Colonic mucosa (tissue), 4 donors: ENCODE measurements at regions not wholly inside any gene's neighbourhood (a gene's known extent, or its start where the extent isn't known, plus 50 kb on each side); places are given as distances from the start of the nearest gene placed in this dataset.

Experiments
- DNase-seq: peaks from one replicate; pipeline ENCODE4 v3.0.0-alpha.2; 2020
- H3K27ac ChIP-seq: fragments of 200-600 bp; one replicate; pipeline ENCODE4 v1.8.0; 2021
- H3K27me3 ChIP-seq: fragments of 200-600 bp; one replicate; pipeline ENCODE4 v1.8.0; 2021
- H3K36me3 ChIP-seq: fragments of 200-600 bp; one replicate; pipeline ENCODE4 v1.8.0; 2021
- H3K4me1 ChIP-seq: fragments of 200-600 bp; one replicate; pipeline ENCODE4 v1.8.0; 2021; ENCODE audit warnings: mild to moderate bottlenecking
- H3K4me3 ChIP-seq: fragments of 200-600 bp; one replicate; pipeline ENCODE4 v1.8.0; 2021
- H3K9ac ChIP-seq, 2 donors: one replicate each; pipeline ENCODE4 v1.7.0; 2013; ENCODE audit warnings: control low read depth in 2 of 2, low read depth in 2 of 2, low read length in 2 of 2
- H3K9me3 ChIP-seq: fragments of 200-600 bp; one replicate; pipeline ENCODE4 v1.8.0; 2021
- CTCF ChIP-seq: fragments of 200-600 bp; IDR thresholded peaks from one replicate; pipeline ENCODE4 v1.8.0; 2022; ENCODE audit warnings: antibody characterized with exemption, mild to moderate bottlenecking
- intact Hi-C: fragments of 100-400 bp; cut with DNase I; formaldehyde crosslinking; loops from one replicate; pipeline ENCODE4 v1.14.1; 2022
- donor health status: healthy.
- donor health status: DM: no; HTN: no; CAD: no.
- donor health status: DM: no; HTN: no; CAD: no.

- Histone ChIP-seq H3K9me3 (no peaks in the 10 kb centered on the region), H3K9ac (no peak overlapping the region), H3K27me3 (no peaks in the 10 kb centered on the region), H3K4me3 (no peak overlapping the region), H3K27ac (no peak overlapping the region), H3K4me1 (no peaks in the 10 kb centered on the region), H3K36me3 (no peaks in the 10 kb centered on the region)
- no peak for TF ChIP-seq CTCF
- DNase-seq, result no peak
- intact Hi-C loops, result no loop called here
These were observed 316.2 kb upstream of the THRB start for GRCh38 chr3:24810881-24811280.

GRCh38 chr3:24812116-24812515, 317.5 kb upstream of the THRB start:
- Histone ChIP-seq H3K36me3 (no peaks in the 10 kb centered on the region), H3K9ac (no peak overlapping the region), H3K9me3 (no peaks in the 10 kb centered on the region), H3K4me1 (no peaks in the 10 kb centered on the region), H3K27ac (no peak overlapping the region), H3K4me3 (no peak overlapping the region), H3K27me3 (no peaks in the 10 kb centered on the region)
- no peak for TF ChIP-seq CTCF
- no peak for DNase-seq
- intact Hi-C loops, result no loop called here

GRCh38 chr3:24818055-24818454, 323.4 kb upstream of the THRB start:
- no peak for DNase-seq
- Histone ChIP-seq H3K9ac (no peak overlapping the region), H3K9me3 (no peaks in the 10 kb centered on the region), H3K4me1 (no peaks in the 10 kb centered on the region), H3K27ac (no peak overlapping the region), H3K27me3 (no peaks in the 10 kb centered on the region), H3K4me3 (no peak overlapping the region), H3K36me3 (no peaks in the 10 kb centered on the region)
- no peak for TF ChIP-seq CTCF
- intact Hi-C loops, result no loop called here

GRCh38 chr3:24828011-24828410, 333.4 kb upstream of the THRB start:
- no peak for DNase-seq
- H3K27ac ChIP-seq, result no peak overlapping the region
- no peaks in the 10 kb centered on the region for H3K4me1 ChIP-seq
- H3K36me3 ChIP-seq, result no peaks in the 10 kb centered on the region
- H3K4me3 ChIP-seq, result no peak overlapping the region
- H3K9me3 ChIP-seq, result no peaks in the 10 kb centered on the region
- intact Hi-C loops, result no loop called here
- no peak overlapping the region for H3K9ac ChIP-seq
- no peak for TF ChIP-seq CTCF
- peaks cover 9% of the 10 kb centered on the region for H3K27me3 ChIP-seq

- H3K27ac ChIP-seq, result no peak overlapping the region
- H3K9me3 ChIP-seq, result no peaks in the 10 kb centered on the region
- no peaks in the 10 kb centered on the region for H3K36me3 ChIP-seq
- H3K9ac ChIP-seq, result no peak overlapping the region
- no peak overlapping the region for H3K4me3 ChIP-seq
- intact Hi-C loops, result no loop called here
- TF ChIP-seq CTCF, result no peak
- no peak for DNase-seq
- no peaks in the 10 kb centered on the region for H3K4me1 ChIP-seq
- peaks cover 9% of the 10 kb centered on the region for H3K27me3 ChIP-seq
These were observed 333.9 kb upstream of the THRB start for GRCh38 chr3:24828551-24828950.
